GM10266 (cell line): ENCODE measurements at regions not wholly inside any gene's neighbourhood (a gene's known extent, or its start where the extent isn't known, plus 50 kb on each side); places are given as distances from the start of the nearest gene placed in this dataset.

Source experiments
- DNase-seq: peaks from one replicate; pipeline ENCODE4 v3.0.0; 2012; ENCODE audit errors: extremely low spot score
- CTCF ChIP-seq: IDR thresholded peaks from 2 replicates; pipeline ENCODE4 v1.5.1; 2012; ENCODE audit warnings: mild to moderate bottlenecking, low read depth; ENCODE audit not compliant: control insufficient read depth, insufficient read depth; ENCODE audit errors: missing control alignments

GRCh38 chr13:22060187-22060586, 389.3 kb downstream of the FGF9 start:
- no peak for DNase-seq
- no peak for TF ChIP-seq CTCF

- TF ChIP-seq CTCF = peak; percentile 58
- DNase-seq = peak; percentile 40
Measured at GRCh38 chr13:22061371-22061805, 390.5 kb downstream of the FGF9 start.

- TF ChIP-seq CTCF = no peak
- peak; percentile 38 for DNase-seq
Measured at GRCh38 chr13:22061806-22062391, 391.0 kb downstream of the FGF9 start.

GRCh38 chr13:22062478-22063205, 391.8 kb downstream of the FGF9 start:
- TF ChIP-seq CTCF = no peak
- no peak for DNase-seq

- no peak for TF ChIP-seq CTCF
- no peak for DNase-seq
Measured at GRCh38 chr13:22063416-22064124, 392.7 kb downstream of the FGF9 start.

- no peak for DNase-seq
- no peak for TF ChIP-seq CTCF
Measured at GRCh38 chr13:22064854-22065620, 394.2 kb downstream of the FGF9 start.

GRCh38 chr13:22073718-22074117, 402.8 kb downstream of the FGF9 start:
- no peak for TF ChIP-seq CTCF
- DNase-seq = peak; percentile 15
